ENCODE measurements at regions not wholly inside any gene's neighbourhood (a gene's known extent, or its start where the extent isn't known, plus 50 kb on each side); places are given as distances from the start of the nearest gene placed in this dataset.

DNA sequence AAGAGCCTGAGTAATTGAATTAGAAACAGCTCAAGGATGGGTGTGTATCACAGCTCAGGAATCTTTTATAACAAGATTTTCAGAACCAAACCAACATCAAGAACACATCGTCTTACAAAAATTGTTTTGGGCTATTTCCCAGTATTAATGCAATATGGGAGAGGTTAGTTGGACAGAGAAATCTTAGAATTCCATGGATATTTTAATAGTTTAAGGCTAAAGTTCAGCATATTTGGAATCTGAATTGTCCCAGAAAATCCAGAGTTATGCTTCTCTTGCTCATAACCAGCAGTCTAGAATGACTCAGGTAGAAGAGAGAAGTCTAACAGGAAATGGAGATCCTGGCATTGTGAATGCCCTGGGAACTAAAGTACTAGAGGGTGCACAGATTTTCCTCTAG is 74.6 kb downstream of the ADM start:
- TF ChIP-seq, protein P1, sequence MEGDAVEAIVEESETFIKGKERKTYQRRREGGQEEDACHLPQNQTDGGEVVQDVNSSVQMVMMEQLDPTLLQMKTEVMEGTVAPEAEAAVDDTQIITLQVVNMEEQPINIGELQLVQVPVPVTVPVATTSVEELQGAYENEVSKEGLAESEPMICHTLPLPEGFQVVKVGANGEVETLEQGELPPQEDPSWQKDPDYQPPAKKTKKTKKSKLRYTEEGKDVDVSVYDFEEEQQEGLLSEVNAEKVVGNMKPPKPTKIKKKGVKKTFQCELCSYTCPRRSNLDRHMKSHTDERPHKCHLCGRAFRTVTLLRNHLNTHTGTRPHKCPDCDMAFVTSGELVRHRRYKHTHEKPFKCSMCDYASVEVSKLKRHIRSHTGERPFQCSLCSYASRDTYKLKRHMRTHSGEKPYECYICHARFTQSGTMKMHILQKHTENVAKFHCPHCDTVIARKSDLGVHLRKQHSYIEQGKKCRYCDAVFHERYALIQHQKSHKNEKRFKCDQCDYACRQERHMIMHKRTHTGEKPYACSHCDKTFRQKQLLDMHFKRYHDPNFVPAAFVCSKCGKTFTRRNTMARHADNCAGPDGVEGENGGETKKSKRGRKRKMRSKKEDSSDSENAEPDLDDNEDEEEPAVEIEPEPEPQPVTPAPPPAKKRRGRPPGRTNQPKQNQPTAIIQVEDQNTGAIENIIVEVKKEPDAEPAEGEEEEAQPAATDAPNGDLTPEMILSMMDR (conservative IDR thresholded peaks at IDR 0.05): no peak
- H3K27ac ChIP-seq: no peak overlapping the region

DNA sequence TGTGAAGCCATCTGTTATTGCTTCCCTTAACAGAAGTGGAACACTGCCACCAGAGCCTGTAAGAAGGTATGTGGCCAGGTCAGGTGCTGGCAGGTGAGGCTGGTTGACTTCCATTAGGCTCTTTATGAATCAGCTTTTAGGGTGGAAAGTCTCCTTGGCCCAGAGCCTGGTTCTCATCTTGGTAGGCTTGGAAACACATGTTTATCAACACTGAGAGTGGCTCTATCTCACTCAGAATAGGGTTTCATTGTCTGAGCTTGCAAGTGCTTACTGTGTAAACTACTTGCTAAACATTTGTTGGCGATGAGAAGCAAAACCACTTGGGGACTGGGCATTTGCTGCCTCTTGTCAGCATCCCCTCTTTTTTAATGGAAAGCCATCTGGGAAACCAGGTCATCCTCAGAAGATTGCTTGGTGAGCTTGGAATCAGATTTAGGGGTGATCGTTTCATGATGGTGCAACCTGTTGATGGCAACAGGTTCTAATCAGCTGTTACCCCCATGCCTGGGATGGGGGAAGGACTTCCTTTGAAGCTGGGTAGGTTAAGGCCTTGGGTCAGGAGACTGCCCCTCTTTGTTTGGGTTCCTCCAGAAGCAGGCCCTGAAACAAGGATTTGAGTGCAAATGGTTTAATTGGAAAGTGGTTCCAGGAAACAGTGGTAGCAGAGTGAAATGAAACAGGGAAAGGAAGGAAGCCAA is 75.0 kb upstream of the AMPD3 start:
- H3K27ac ChIP-seq: no peak overlapping the region
- TF ChIP-seq, protein P1 (conservative IDR thresholded peaks at IDR 0.05): no peak

DNA sequence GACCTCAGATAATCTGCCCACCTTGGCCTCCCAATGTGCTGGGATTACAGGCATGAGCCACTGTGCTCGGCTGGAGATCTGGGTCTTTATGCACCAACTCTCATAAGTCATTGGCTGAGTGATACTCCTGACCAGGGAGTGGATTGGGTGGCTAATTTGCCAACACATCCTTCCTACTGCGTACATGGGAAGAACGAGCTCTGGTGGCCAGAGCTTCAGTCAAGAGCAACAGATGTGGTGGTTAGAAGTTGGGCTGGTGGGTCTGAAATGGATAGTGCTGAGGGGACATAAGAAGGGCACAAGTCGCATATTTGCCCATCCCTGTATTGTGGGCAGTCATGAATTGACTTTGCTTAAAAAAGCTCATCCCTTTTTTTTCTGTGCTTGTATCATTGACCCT is 74.1 kb upstream of the AMPD3 start:
- no peak overlapping the region for H3K27ac ChIP-seq
- TF ChIP-seq, protein P1 (conservative IDR thresholded peaks at IDR 0.05): no peak

DNA sequence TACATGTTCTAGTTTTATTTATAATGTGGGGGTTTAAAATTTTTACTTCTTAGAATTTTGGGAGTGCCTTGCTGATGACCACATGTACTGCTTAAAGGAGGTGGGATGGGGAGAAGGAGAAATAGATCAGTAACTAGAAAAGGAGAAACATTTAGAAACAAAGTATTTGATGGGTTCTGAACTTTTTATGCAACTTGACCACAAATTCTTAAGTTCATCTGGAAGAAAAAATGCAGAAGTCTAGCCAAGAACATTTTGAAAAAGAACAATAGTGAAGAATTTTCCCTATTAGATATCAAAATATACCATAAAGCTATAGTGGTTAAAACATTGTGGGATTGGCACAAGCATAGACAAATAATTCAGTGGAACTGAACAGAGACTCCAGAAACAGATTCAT is 73.3 kb upstream of the AMPD3 start:
- H3K27ac ChIP-seq: no peak overlapping the region
- TF ChIP-seq, protein P1 (conservative IDR thresholded peaks at IDR 0.05): no peak

DNA sequence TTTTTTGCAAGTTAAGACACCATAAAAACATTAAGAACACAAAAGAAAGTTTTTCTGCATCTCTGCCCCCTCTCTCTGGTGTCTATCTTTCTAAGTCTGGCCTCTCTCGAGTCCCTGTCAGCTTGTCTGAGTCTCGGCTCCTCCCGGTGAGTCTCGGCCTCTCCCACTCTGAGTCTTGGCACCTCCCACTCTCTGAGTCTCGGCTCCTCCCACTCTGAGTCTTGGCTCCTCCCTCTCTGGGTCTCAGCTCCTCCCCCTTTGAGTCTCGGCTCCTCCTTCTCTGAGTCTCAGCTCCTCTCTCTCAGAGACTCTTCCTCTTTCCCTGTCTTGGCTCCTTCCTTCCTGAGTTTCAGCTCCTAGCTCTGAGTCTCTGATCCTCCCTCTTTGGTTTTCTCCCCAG is 72.5 kb upstream of the AMPD3 start:
- TF ChIP-seq, protein P1 (conservative IDR thresholded peaks at IDR 0.05): no peak
- H3K27ac ChIP-seq: no peak overlapping the region

DNA sequence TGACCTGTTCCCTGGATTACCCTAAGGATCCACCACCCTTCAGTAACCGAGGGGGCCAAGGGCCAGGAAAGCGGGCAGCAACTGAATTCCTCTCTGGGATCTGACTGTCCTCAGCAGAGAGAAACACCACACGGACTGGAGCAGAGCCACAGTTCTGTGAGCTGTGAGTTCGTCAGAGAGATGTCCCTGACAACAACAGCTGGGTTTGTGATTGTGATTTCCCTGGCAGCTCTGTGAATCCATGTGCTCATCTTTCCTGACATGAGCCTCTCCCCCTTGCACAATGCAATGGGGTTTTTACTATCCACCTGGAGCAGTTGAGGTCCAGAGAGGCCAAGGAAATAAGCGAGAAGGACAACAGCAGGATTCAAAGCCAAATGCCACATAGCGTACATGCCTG is 69.4 kb upstream of the AMPD3 start:
- TF ChIP-seq, protein P1 (conservative IDR thresholded peaks at IDR 0.05): no peak
- no peak overlapping the region for H3K27ac ChIP-seq

DNA sequence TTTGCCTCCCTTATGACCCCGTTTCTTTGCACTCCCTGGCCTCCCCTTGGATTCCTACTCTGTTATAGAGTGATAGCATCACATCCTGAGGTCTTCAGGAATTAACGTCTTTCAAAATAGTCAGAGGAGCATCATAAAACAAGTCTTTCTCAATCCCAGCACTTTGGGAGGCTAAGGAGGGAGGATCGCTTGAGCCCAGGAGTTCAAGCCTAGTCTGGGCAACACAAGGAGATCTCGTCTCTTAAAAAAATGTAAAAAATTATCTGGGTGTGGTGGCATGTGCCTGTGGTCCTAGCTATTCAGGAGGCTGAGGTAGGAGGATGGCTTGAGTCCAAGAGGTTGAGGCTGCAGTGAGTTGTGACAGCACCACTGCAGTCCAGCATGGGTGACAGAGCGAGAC is 68.7 kb upstream of the AMPD3 start:
- H3K27ac ChIP-seq: peak overlapping the region; percentile 82; the same call in 1 of the 2 replicates
- TF ChIP-seq, protein P1 (conservative IDR thresholded peaks at IDR 0.05): no peak

All from VCaP (cell line).